GM12872 (cell line): ENCODE measurements at regions not wholly inside any gene's neighbourhood (a gene's known extent, or its start where the extent isn't known, plus 50 kb on each side); places are given as distances from the start of the nearest gene placed in this dataset.

Source experiments
- TF ChIP-seq, protein P1 (sequence below): IDR thresholded peaks from 3 replicates; pipeline ENCODE4 v1.5.1; 2011; ENCODE audit warnings: low read depth, mild to moderate bottlenecking, low read length, moderate library complexity; ENCODE audit not compliant: insufficient read depth

- TF ChIP-seq, protein P1, sequence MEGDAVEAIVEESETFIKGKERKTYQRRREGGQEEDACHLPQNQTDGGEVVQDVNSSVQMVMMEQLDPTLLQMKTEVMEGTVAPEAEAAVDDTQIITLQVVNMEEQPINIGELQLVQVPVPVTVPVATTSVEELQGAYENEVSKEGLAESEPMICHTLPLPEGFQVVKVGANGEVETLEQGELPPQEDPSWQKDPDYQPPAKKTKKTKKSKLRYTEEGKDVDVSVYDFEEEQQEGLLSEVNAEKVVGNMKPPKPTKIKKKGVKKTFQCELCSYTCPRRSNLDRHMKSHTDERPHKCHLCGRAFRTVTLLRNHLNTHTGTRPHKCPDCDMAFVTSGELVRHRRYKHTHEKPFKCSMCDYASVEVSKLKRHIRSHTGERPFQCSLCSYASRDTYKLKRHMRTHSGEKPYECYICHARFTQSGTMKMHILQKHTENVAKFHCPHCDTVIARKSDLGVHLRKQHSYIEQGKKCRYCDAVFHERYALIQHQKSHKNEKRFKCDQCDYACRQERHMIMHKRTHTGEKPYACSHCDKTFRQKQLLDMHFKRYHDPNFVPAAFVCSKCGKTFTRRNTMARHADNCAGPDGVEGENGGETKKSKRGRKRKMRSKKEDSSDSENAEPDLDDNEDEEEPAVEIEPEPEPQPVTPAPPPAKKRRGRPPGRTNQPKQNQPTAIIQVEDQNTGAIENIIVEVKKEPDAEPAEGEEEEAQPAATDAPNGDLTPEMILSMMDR: peak; percentile 16; the same call in 1 of the 3 replicates
Observed at GRCh38 chr2:64860276-64860885, 128.8 kb upstream of the SLC1A4 start.

GRCh38 chr2:64860936-64861335 lies 128.3 kb upstream of the SLC1A4 start:
- TF ChIP-seq, protein P1: no peak

DNA sequence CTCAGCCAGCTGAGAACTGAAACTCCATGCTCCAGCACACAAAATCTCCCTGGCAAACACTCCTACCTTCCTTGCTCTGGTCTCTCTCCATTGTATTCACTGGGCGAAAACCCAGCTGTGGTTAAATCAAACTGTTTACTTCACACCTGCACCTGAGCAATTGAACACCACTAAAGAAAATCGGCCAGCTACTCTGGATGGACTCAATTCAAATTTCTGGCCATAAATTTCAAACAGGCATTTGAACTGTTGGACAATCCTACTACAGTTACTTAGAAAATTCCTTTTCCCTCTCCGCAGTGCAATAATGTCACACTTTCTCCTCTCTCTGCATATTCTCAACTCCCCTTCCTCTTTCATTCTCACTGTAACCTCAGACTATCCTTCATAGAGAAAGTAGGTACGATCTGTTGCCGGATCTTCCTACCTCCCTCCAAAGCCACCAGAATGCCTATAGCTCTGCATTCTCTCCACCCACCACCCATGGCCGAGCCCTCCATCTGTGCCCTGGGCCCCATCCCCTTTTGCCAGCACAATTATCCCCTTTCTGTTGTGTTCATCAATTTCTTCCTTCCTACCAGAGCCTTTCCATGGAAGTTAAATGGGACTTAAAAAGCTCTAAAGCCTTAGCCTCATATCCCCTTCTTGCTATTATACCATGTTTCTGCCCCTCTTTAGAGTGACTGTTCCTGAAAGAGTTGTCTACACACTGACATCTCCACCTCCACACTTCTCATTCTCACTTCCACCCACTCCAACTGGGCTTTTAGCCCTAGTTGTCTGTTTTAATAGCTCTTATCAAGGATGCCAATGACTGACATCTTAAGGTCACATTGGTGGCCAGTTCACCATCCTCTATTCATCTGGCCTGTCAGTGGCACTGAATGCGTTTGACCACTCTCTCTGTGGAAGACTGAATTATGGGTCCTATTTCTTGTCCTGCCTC lies 127.5 kb upstream of the SLC1A4 start:
- TF ChIP-seq, protein P1: no peak

DNA sequence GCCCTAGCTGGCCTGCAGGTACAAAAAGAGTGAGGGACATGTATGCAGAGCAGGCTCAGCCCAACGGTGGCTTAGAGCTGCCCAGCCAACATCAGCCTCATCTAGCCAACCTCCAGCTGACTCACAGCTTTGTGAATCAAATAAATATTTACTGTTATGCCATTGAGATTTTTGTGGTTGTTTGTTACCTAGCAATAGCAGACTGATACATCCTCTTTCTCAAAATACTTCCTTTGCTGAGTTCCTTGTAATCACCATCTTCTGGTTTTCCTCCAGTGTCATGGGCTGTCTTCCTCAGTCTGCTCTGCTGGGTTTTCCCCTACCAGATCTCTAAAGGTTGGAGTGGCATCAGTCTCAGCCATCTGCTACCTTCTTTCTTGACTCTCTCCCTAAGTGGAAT lies 126.6 kb upstream of the SLC1A4 start:
- TF ChIP-seq, protein P1: no peak

DNA sequence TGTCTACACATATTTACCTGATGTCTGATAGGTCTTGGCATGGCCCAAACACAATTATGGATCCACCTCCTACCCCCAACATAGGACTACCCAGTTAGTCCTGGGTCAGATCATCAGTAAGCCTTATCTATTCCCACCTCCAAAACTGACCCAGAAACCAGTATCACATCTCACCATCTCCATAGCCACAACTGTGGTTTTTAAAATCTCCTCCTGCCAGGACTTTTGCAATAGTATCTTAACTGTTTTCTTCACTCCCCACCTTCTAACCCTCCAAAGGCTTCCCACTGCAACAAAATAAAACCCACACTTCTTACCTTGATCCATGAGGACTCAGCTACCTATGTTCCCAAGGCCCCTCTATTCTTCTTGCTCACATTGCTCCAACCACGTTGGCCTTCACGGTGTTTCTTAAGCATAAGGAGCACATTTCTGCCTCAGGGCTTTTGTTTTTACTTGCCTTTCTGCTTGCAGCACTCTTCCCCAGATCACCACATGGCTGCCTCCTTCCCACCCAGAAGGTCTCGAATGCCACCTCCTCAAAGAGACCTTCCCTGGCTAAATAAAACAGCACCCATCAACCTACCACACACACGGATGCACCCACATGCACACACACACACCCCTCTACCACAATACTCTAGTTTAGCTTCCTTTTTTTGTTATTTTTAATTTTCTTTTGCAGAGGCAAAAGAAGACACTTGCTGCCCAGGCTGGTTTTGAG lies 125.9 kb upstream of the SLC1A4 start:
- TF ChIP-seq, protein P1: no peak

- TF ChIP-seq, protein P1: peak; percentile 59; the same call in 2 of the 3 replicates
Observed at GRCh38 chr2:64865073-64865830, 123.9 kb upstream of the SLC1A4 start.
